GM18502 (cell line): ENCODE measurements at regions not wholly inside any gene's neighbourhood (a gene's known extent, or its start where the extent isn't known, plus 50 kb on each side); places are given as distances from the start of the nearest gene placed in this dataset.
"Not testable (repeated sequence)": the region's sequence is repeated elsewhere in the genome, so short reads cannot be mapped to it uniquely, and the experiment has no call there.

ENCODE experiments used
- ATAC-seq: cut with Tn5 transposase; IDR thresholded peaks from one replicate; pipeline ENCODE4 v1.9.1; 2021; ENCODE audit warnings: mild to moderate bottlenecking; ENCODE audit not compliant: unreplicated experiment, poor library complexity

DNA sequence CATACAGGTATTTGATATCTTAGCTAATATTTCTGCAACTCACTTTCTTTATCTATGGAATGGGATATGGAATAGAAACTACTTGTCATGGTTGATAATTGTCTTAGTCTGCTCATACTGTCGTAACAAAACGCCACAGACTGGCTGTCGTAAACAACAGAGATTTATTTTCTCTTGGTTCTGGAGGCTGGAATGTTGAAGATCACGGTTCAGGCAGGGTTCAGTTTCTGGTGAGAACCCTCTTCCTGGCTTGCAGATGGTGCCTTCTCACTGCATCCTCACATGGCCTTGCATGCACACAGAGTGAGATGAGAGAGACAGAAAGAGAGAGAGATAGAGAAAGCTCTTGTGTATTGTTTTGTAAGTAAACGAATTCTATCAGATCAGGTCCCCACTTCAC lies 332.7 kb upstream of the MAGI2 start:
- ATAC-seq = no peak

DNA sequence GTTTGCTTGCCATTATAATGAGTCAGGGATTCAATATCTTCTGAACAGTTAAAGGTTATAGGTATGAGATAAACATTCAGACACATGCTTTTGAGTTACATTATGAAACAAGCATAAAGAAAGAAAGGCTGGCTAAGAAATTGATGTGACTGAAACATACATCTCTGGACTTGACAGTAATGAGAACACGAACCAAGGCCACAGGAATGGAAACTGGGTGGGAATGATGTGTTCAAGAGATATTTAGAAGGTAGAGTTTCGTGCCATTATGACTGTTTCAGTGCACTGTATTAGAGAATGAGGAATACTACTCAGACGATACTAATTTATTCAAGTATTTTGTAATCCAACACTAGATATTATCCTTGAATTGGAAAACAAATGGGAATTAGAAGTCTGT lies 332.1 kb upstream of the MAGI2 start:
- ATAC-seq = no peak

DNA sequence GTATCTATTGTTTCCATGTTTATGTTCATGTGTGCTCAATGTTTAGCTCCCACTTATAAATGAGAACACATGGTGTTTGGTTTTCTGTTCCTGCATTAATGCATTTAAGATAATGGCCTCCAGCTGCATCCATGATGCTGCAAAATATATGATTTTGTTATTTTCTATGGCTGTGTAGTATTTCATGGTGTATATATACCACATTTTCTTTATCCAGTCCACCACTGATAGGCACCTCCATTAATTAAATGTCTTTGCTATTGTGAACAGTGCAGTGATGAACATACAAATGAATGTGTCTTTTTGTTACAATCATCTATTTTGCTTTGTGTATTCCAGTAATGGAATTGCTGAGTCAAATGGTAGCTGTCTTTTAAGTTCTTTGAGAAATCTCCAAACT lies 329.4 kb upstream of the MAGI2 start:
- ATAC-seq = no peak

DNA sequence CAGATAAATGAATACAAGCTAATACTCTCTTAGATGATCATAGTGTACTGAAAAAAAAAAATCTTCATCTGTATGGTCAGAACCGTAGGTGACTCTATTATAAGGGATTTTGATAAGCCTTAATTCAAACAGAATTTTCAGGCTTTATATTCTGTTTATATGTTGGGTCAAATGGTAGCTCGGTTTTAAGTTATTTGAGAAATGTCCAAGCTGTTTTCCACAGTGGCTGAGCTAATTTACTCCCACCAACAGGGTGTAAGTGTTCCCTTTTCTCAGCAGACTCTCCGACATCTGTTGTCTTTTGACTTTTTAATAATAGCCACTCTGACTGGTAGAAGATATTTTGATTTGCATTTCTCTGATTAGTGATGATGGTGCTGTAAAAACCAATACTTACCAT lies 328.8 kb upstream of the MAGI2 start:
- no peak for ATAC-seq

DNA sequence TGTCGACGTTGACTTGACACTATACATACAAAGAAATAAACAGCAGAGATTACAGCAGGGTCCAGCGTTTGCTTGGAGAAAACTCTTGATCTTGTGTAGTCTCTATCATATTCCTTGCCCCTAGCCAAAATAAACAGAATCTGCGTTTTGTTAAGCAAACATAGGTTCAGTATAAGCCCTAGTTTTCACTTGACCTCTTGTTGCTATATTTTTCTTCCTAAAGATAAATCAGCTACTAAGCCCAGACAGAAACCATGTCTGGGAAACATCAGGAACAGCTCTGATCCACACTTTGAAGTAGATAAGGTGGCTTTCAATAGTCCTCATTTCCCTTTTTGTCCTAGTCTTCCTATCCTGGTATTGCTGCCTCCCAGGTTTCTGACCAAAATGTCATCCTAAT lies 328.2 kb upstream of the MAGI2 start:
- ATAC-seq = no peak

DNA sequence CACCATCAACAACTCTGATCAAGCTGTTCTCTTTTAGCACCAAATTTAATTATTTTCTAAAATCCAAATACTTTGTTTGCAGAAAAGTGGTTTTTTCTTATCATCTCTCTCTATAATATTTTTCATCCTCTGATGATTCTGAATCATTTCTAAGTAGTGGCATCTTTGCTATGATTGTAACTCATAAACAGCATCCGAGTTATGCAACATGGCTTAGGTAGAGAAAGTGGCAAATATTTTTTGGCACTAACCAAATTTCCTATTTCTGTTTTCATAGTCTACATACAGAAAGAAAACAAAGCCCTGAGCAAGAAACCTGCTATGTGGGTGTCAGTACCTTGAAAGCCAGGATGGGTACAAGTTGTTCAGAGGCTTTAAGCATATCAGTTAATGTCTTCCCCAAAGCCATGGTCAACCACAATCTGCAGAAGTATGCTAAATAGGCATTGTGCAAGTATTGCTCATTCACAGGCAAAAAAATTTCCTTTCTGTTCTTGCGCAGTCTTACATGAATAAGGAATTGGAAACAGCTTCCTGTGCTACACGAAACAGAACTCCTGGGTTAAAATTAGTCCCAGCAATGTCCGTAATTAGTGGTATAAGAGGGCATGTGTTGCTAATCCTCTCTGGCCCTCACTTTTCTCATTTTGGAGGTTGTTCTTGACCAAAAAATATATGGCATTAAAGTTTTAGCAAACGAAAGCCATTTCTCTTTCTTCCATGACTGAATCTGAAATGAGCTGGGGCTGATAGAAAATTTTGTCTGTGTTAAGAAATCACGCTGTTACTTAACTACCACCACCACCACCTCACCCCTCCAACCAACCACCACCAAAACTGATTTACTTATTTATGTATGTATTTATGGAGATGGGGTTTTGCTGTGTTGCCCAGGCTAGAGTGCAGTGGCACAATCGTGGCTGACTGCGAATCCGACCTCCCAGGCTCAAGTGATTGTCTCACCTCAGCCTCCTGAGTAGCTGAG lies 325.6 kb upstream of the MAGI2 start:
- no peak for ATAC-seq

DNA sequence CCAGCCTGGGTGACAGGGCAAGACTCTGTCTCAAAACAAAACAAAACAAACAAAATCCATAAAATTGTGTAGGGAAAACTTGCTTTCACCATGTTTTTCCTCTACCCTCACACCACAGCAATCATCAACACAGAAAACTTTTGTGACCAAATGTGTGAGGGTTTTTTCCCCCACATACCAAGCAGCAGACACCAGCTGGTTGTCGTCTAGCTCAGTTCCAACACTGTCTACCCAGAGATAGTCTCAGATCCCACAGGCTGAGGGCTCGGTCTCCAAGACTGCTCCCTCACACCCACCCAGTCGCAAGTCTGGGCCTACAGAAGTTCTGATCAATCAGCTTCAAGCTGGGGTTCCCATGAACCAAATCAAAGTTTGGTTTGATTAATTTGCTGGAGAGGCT lies 322.4 kb upstream of the MAGI2 start:
- ATAC-seq = no peak

DNA sequence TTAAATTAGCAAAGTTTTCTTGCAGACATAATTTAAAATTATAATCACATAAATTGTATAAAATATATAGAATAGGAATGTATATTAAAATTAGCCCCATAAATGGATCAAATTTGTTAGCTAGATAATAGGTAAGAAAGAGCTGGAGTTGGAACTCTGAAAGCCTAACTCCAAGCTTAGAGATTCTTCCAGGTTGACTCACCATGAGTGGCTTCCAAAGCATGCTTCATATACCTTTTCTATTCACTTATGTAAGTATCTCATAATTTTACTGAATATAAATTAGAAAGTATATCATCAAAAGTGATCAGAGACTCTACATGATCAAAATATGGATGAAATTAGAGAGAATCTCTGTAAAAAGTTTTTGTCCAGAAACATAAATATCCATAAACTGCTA lies 320.7 kb upstream of the MAGI2 start:
- ATAC-seq = no peak

DNA sequence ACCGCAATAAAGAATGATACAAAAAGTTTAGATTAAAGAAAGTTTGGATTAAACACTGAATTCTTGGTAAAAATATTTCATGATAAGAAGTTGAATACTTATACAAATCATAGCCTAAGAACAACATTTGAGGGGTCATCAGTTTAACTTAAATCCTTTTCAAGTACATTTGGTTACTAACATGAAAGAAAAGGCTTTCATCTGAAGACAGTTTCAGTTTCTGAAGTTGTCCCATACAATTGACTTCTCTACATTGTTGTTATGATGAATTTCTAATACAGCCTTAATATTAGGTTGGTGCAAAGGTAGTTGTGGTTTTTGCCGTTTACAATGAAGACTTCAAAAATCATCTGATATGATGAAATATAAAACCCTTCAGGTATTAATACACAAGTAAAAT lies 317.5 kb upstream of the MAGI2 start:
- ATAC-seq = no peak

DNA sequence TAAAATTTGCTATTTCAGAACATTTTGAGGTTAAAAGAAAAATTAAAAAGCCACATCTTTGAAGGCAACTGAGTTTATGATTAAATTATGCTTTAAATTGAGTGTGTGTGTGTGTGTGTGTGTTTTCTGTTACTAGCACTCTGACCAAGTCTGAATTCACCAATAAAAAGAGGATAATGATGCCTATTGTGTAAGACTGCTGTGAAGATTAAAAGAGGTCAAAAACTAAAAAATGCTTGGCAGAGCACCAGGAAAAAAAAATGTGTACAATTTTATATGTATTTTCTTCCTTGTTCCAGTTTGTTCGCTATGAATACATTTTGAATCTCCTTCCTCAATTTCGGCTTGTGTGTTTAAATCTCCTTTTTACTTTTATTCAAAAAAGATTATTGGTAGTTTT lies 316.6 kb upstream of the MAGI2 start:
- no peak for ATAC-seq

DNA sequence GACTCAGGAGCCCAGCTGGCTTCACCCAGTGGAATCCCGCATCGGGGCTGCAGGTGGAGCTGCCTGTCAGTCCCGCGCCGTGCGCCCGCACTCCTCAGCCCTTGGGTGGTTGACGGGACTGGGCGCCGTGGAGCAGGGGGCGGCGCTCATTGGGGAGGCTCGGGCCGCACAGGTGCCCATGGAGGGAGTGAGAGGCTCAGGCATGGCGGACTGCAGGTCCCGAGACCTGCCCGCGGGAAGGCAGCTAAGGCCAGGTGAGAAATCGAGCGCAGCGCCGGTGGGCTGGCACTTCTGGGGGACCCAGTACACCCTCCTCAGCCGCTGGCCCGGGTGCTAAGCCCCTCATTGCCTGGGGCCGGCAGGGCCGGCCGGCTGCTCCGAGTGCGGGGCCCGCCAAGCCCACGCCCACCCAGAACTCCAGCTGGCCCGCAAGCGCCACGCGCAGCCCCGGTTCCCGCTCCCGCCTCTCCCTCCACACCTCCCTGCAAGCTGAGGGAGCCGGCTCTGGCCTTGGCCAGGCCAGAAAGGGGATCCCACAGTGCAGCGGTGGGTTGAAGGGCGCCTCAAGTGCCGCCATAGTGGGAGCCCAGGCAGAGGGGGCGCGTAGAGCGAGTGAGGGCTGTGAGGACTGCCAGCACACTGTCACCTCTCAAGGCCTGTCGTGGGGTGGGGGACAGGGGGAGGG lies 314.6 kb upstream of the MAGI2 start:
- not testable (repeated sequence) for ATAC-seq

DNA sequence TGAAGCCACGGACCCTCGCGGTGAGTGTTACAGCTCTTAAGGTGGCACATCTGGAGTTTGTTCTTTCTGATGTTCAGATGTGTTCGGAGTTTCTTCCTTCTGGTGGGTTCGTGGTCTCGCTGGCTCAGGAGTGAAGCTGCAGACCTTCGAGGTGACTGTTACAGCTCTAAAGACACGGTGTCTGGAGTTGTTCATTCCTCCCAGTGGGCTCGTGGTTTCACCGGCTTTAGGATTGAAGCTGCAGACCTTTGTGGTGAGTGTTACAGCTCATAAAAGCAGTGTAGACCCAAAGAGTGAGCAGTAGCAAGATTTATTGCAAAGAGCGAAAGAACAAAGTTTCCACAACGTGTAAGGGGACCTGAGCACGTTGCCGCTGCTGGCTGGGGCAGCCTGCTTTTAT lies 313.7 kb upstream of the MAGI2 start:
- ATAC-seq = not testable (repeated sequence)

DNA sequence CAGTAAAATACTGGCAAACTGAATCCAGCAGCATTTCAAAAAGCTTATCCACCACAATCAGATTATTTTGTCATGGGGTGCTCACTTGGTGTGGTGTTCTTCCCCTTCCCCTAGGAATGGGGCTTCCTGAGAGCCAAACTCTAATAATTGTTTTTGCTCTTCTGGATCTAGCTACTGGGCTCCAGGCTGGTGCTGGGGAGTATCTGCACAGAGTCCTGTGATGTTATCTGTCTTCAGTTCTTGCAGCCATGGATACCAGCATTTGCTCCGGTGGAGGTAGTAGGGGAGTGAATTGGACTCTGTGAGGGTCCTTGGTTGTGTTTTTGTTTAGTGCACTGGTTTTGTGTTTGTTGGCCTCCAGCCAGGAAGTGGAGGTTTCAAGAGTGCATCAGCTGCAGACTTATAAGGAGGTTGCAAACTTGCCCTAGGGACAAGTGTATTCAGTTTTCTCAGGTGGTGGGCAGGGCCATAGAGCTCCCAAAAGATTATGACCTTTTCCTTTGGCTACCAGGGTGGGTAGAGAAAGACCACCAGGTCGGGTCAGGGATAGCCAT lies 308.5 kb upstream of the MAGI2 start:
- ATAC-seq = no peak

DNA sequence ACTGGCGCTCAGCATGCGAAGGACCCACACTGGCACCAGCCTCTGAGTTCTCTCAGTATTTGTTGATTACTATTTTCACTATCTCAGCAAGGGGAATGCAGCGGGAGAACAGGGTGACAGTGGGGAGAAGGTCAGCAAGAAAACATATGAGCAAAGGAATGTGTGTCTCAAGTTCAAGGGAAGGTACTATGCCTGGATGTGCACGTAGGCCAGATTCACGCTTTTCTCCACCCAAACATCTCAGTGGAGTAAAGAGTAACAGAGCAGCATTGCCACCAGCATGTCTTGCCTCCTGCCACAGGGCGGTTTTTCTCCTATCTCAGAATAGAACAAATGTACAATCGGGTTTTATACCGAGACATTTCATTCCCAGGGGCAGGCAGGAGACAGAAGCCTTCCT lies 297.5 kb upstream of the MAGI2 start:
- ATAC-seq = not testable (repeated sequence)

DNA sequence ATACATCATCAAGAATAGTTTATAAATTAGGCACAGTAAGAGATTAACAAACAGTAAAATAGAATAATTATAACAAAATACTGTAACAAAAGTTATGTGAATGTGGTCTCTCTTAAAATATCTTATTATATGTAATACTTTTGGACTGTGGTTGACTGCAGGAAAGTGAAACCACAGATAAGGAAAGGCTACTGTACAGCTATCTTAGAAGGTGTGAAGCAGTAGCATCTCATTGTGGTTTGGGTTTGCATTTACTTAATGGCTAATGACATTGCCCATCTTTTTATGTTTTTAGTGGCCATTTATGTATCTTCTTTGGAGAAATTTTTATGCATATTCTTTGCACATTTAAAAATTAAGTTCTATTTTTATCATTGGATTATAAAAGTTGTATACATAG lies 296.4 kb upstream of the MAGI2 start:
- no peak for ATAC-seq

DNA sequence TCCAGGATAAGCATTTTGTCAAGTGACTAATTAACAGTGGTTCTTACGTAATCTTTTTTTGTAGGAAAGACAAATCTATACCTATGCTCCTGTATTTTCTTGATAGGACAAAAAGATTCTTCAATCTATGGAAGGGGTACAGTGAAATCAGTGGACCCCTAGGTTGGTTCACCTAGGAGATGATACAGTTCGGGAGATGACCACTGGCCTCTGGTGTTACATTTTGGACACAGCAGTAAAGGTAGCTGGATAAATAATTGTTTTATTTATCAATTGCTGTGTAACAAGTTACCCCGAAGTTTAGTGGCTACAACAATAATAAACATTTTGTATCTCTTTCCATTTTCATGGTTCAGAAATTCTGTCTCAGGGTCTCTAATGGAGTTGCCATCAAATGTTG lies 288.2 kb upstream of the MAGI2 start:
- ATAC-seq = no peak

DNA sequence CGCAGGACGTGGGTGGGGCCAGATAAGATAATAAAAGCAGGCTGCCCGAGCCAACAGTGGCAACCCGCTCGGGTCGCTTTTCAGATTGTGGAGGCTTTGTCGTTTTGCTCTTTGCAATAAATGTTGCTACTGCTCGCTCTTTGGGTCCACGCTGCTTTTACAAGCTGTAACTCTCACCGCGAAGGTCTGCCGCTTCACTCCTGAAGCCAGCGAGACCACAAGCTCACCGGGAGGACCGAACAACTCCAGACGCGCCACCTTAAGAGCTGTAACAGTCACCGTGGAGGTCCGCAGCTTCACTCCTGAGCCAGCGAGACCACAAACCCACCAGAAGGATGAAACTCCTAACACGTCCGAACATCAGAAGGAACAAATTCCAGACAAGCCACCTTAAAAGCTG lies 286.6 kb upstream of the MAGI2 start:
- no peak for ATAC-seq

DNA sequence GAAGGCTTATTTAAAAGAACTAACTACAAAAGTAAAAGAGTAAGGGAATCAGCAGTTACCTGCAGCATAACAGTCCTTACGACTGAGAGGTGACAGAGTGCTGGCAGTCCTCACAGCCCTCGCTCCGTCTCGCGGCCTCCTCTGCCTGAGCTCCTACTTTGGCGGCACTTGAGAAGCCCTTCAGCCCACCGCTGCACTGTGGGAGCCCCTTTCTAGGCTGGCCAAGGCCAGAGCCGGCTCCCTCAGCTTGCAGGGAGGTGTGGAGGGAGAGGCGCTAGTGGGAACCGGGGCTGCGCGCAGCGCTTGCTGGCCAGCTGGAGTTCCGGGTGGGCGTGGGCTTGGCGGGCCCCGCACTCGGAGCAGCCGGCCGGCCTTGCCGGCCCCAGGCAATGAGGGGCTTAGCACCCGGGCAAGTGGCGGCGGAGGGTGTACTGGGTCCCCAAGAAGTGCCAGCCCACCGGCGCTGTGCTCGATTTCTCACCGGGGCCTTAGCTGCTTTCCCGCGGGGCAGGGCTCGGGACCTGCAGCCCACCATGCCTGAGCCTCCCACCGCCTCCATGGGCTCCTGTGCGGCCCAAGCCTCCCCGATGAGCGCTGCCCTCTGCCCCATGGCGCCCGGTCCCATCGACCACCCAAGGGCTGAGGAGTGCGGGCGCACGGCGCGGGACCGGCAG lies 285.7 kb upstream of the MAGI2 start:
- ATAC-seq = not testable (repeated sequence)

DNA sequence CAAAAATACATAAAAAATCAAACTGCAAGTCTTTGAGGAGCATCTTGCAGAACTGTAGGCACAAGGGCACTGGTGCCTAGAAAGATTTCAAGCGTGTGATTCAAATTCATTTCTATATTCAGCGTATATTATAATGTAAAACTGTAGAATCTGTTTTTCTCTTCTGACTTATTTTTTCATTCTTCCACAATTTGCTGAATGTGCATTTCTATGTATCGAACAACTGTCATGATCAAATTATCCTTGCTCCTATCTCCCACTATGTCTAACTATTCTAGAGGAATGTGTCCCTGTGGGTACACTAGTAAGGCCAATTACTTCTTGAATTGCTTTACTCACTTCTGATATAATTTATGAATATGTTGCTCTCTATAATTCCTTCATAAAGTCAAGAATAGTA lies 283.0 kb upstream of the MAGI2 start:
- ATAC-seq = no peak

DNA sequence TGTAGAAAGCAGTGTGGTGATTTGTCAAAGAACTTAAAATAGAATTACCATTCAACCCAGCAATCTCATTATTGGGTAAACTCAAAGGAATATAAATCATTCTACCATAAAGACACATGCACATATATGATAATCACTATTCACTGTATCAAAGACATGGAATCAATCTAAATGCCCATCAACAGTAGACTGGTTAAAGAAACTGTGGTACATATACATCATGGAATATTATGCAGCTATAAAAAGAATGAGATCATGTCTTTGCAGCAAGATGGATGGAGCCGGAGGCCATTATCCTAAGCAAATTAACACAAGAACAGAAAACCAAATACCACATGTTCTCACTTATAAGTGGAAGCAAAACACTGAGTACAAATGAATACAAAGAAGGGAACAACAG lies 281.5 kb upstream of the MAGI2 start:
- no peak for ATAC-seq

DNA sequence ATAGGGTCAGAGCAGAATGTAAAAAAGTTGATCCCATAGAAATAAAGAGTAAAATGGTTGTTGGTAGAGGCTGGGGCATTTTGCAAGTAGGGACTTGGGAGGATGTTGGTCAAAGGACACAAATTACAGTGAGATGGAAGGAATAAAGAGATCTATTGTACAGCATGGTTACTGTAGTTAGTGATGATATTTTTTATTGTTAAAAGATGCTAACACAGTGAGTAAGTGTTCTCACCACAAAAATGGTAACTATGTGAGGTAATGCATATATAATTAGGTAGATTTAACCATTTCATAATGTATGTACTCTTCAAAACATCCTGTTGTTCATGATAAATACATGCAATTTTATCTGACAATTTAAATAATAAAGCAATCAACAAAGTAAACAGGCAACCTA lies 280.7 kb upstream of the MAGI2 start:
- no peak for ATAC-seq
